GM21367 (cell line): ENCODE measurements at regions not wholly inside any gene's neighbourhood (a gene's known extent, or its start where the extent isn't known, plus 50 kb on each side); places are given as distances from the start of the nearest gene placed in this dataset.
"Not testable (repeated sequence)": the region's sequence is repeated elsewhere in the genome, so short reads cannot be mapped to it uniquely, and the experiment has no call there.

ENCODE experiments used
- ATAC-seq: cut with Tn5 transposase; IDR thresholded peaks from one replicate; pipeline ENCODE4 v1.9.1; 2021; ENCODE audit not compliant: unreplicated experiment

GRCh38 chr14:23895053-23895419 lies 58.5 kb upstream of the DHRS4 start:
- no peak for ATAC-seq

GRCh38 chr14:23895480-23895879 lies 58.1 kb upstream of the DHRS4 start:
- ATAC-seq = no peak

DNA sequence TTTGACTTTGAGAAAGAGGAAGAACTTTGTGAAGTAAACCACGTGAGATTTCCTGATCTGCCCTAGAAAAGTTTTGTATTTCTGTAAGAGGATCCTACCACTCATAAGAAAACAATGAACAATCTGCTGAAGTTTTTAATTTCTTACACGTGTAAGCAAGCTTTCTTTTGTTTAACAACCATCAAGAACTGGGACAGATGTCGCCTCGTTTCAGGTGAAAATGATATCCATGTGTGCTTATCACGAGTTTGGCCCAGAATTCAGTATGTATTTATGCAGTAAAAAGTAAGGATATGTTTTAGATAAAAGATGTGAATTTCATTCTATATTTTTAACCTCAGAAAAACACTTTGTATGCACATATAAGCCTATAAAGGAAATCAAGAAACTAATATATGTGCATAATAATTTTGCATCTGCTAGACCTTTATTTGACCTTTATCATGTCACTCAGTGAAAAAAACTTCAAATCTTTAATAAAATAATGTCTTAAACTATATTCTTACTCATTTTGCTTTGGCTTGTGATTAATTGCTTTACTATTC lies 56.9 kb upstream of the DHRS4 start:
- no peak for ATAC-seq

GRCh38 chr14:23897291-23897690 lies 56.3 kb upstream of the DHRS4 start:
- not testable (repeated sequence) for ATAC-seq

DNA sequence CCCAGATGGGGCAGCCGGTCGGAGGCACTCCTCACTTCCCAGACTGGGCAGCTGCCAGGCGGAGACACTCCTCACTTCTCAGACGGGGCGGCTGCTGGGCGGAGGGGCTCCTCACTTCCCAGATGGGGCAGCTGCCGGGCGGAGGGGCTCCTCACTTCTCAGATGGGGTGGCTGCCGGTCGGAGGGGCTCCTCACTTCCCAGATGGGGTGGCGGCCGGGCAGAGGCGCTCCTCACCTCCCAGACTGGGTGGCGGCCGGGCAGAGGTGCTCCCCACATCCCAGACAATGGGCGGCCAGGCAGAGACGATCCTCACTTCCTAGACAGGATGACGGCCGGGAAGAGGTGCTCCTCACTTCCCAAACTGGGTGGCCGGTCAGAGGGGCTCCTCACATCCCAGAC lies 55.2 kb upstream of the DHRS4 start:
- not testable (repeated sequence) for ATAC-seq

DNA sequence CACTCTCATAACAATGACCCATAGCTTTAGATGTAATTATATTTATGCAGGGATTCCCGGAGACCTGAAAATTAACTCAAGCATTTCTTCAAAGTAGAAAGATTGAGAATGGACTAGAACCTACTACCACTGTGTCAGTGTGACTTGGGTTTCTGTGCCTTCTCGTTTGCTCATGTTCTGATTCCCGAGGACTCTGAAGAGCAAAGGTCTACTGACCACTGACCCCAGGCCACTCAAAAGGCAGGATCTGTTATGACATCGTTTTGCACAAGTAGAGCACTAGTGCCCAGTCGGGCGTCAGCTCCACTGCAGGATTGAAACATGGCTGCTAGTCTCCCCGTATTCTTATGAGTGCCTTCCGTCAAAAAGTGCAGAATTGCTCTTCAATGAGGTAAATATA lies 53.8 kb upstream of the DHRS4 start:
- no peak for ATAC-seq

- no peak for ATAC-seq
These were observed 50.1 kb upstream of the DHRS4 start for GRCh38 chr14:23903442-23903841.
